GM10266 (cell line): ENCODE measurements at regions not wholly inside any gene's neighbourhood (a gene's known extent, or its start where the extent isn't known, plus 50 kb on each side); places are given as distances from the start of the nearest gene placed in this dataset.

Experiments
- DNase-seq: peaks from one replicate; pipeline ENCODE4 v3.0.0; 2012; ENCODE audit errors: extremely low spot score
- CTCF ChIP-seq: IDR thresholded peaks from 2 replicates; pipeline ENCODE4 v1.5.1; 2012; ENCODE audit warnings: mild to moderate bottlenecking, low read depth; ENCODE audit not compliant: control insufficient read depth, insufficient read depth; ENCODE audit errors: missing control alignments

GRCh38 chr13:83024955-83025594 lies 857.2 kb downstream of the SLITRK1 start:
- DNase-seq, result no peak
- no peak for TF ChIP-seq CTCF

DNA sequence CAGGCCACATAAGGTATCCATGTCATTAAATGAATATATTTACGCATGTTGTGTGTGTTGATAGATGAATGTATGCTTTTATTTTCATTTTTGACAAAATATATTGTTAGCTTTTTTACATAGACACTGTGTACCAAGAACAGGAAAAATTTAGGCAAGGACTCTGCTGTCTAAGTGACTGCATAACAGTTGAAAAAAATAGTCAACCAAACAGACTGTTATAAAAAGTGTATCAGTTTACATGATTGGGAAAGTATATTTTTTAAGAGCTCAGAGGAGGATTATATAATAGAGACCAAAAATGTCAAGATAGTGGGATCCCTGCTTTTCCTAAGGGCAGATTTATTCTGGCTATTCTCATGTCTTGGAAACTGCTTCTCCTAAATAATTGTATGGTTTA lies 858.0 kb downstream of the SLITRK1 start:
- no peak for TF ChIP-seq CTCF
- no peak for DNase-seq

DNA sequence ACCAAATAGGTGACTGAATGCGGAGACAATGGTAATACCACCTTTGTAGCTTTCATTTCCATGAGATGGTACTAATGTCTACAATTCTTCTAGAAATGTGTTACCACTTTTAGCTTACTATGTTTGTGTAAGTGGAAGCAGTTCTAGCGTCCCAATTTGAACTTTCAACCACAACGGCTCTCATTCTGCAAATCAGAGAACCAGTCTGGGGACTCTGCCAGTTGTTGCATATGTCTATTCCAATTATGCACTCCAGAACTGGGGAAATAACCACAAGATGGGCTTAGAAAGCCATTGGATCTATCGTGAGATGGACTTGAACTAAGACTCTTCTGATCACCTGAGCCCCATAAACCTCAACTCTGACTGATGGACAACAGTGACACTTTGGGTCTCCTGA lies 862.3 kb downstream of the SLITRK1 start:
- no peak for DNase-seq
- TF ChIP-seq CTCF, result no peak

DNA sequence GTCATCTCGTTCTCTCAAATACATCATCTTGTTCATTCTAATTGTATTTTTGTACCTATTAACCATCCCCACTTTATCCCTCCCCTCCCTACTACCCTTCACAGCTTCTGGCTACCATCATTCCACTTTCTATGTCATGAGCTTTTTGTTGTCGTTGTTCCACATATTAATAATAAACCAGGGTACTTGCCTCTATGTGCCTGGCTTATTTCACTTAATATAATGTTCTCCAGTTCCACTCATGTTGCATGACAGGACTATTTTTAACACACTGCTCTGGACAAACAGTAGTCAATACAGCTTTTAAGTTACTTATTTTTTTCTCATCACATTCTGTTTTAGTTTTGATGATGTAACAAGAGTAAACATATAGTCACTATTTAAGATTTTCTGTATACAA lies 872.3 kb downstream of the SLITRK1 start:
- no peak for TF ChIP-seq CTCF
- DNase-seq, result no peak

DNA sequence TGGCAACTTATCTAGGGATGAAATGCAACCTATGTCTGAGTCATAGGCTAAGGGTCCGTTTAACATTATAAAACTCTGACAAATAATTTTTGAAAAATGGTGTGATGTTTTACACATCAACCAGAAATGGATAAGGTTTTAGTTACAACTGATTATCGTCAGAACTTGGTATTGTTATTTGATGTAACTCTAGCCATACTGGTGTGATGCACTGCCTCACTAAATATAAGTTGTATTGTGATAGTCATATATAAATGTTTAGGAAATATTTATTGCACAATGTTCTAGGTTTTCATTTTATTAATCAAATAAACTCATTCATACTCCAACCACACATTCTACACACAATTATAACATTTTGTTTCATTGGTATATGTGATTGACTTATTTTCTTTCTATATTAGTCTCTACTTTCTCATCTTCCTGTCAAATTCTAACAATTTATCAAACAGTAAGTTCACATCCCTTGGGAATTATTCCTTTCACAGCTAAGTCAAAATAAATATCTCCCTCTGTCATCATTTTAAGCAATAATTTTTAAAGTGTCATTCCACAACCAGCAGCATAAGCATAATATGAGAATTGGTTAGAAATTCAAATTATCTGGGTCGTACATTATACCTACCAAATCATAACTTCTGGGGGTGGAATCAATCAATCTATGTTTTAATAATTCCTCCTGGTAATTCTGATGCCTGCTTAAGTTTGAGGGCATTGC lies 873.9 kb downstream of the SLITRK1 start:
- no peak for DNase-seq
- no peak for TF ChIP-seq CTCF

DNA sequence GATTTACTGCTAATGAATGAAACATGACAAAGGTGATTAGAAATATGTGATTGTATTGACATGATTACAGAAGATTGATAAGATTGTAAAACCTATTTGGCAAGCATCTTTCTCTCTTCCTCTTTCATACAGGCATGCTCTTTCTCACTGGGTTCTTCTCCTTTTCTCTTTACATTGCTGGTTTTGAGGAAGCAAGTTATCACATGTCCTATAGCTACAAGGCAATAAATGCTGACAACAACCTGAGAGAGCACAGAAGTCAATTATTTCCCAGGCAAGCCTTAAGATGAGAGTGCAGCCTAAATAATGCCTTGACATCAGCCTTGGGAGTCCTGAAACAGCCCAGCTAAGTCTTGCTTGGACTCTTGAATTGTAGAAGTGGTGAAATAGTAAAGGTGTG lies 875.0 kb downstream of the SLITRK1 start:
- TF ChIP-seq CTCF, result no peak

GRCh38 chr13:83003185-83003584 lies 879.1 kb downstream of the SLITRK1 start:
- TF ChIP-seq CTCF, result no peak
- no peak for DNase-seq

More for the DNA sequence above, 875.0 kb downstream of the SLITRK1 start:
- no peak for DNase-seq
